ENCODE measurements at regions not wholly inside any gene's neighbourhood (a gene's known extent, or its start where the extent isn't known, plus 50 kb on each side); places are given as distances from the start of the nearest gene placed in this dataset.

- TF ChIP-seq CTCF (IDR thresholded peaks at IDR 0.05 in 2 of 3, conservative IDR thresholded peaks at IDR 0.05 in 1 of 3; ENCODE audit: control insufficient read depth in 2 of 3, extremely low read depth in 1 of 3, insufficient read depth in 1 of 3, low read depth in 3 of 3, low read length in 3 of 3) (no peak), REST (IDR thresholded peaks at IDR 0.05; ENCODE audit: low read depth, low read length) (no peak), SP1 (IDR thresholded peaks at IDR 0.05; ENCODE audit: low read depth, low read length) (no peak), BCL11A (IDR thresholded peaks at IDR 0.05; ENCODE audit: low read depth, low read length) (no peak), SREBF2 (IDR thresholded peaks at IDR 0.05; ENCODE audit: low read length) (no peak), SMAD1 (IDR thresholded peaks at IDR 0.05; ENCODE audit: low read depth, partially characterized antibody) (no peak)
Measured at GRCh38 chr9:27880635-27881034, 307.4 kb upstream of the C9orf72 start.
